Choroid plexus epithelial cell (primary cell): ENCODE measurements at regions not wholly inside any gene's neighbourhood (a gene's known extent, or its start where the extent isn't known, plus 50 kb on each side); places are given as distances from the start of the nearest gene placed in this dataset.
A peak's percentile ranks its signal among the peaks of the same experiment; 100 is the strongest.

ENCODE experiments used
- DNase-seq: peaks from one replicate; pipeline ENCODE4 v3.0.0-alpha.2; 2010; ENCODE audit warnings: low read depth
- H3K4me3 ChIP-seq: 2 replicates; pipeline ENCODE4 v1.5.1; 2011; ENCODE audit warnings: low read depth, mild to moderate bottlenecking, control low read depth, low read length, moderate library complexity
- CTCF ChIP-seq: conservative IDR thresholded peaks from 2 replicates; pipeline ENCODE4 v1.5.1; 2011; ENCODE audit warnings: low read depth, mild to moderate bottlenecking, control low read depth, inconsistent platforms, low read length, moderate library complexity

- DNase-seq, result no peak
- peak; percentile 29 for TF ChIP-seq CTCF
- no peak overlapping the region for H3K4me3 ChIP-seq
Measured at GRCh38 chr2:163343316-163343715, 392.5 kb downstream of the FIGN start.

GRCh38 chr2:163341426-163341825 lies 394.4 kb downstream of the FIGN start:
- no peak overlapping the region for H3K4me3 ChIP-seq
- TF ChIP-seq CTCF, result no peak
- peak; percentile 63 for DNase-seq

GRCh38 chr2:163338270-163338669 lies 397.5 kb downstream of the FIGN start:
- DNase-seq, result no peak
- no peak overlapping the region for H3K4me3 ChIP-seq
- no peak for TF ChIP-seq CTCF

GRCh38 chr2:163324677-163325076 lies 411.1 kb downstream of the FIGN start:
- TF ChIP-seq CTCF, result no peak
- DNase-seq, result no peak
- H3K4me3 ChIP-seq, result no peak overlapping the region

GRCh38 chr2:163319006-163319405 lies 416.8 kb downstream of the FIGN start:
- DNase-seq, result peak; percentile 88
- no peak overlapping the region for H3K4me3 ChIP-seq
- no peak for TF ChIP-seq CTCF

GRCh38 chr2:163314712-163315111 lies 421.1 kb downstream of the FIGN start:
- DNase-seq, result no peak
- no peak for TF ChIP-seq CTCF
- H3K4me3 ChIP-seq, result no peak overlapping the region

- no peak for DNase-seq
- H3K4me3 ChIP-seq, result no peak overlapping the region
- TF ChIP-seq CTCF, result no peak
Measured at GRCh38 chr2:163312713-163313112, 423.1 kb downstream of the FIGN start.
